ENCODE measurements at regions not wholly inside any gene's neighbourhood (a gene's known extent, or its start where the extent isn't known, plus 50 kb on each side); places are given as distances from the start of the nearest gene placed in this dataset.
"Not testable (repeated sequence)": the region's sequence is repeated elsewhere in the genome, so short reads cannot be mapped to it uniquely, and the experiment has no call there.

GRCh38 chr10:80924063-80924952 lies 386.6 kb downstream of the SH2D4B start:
- ChIA-PET POLR2A (no interaction called here), CTCF (interaction anchor here (0.8 to 1.2 kb wide), 2 partner anchors 225 to 549 kb away, joined by 3 read pairs; no protein-coding TSS in a partner anchor)

GRCh38 chr10:80927419-80928078 lies 389.8 kb downstream of the SH2D4B start:
- ChIA-PET POLR2A (no interaction called here), CTCF (no interaction called here)

DNA sequence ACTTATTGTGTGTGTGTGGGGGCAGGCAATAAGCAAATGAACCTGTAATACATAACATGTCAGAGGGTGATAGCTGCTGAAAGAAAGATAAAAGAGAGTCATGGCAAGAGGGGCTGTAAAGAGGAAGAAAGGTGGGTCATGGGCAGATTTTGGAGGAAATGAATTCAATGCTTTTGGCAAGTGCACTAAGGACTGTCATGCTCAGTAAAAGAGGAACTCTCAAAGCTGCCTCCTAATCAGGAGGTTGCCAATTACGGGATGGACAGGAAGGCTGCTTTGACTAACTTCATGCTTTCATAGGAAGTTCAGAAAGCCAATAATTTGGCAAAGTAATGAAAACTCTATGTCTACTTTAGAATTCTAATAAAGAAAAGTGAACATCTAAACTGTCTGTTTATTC lies 401.2 kb downstream of the SH2D4B start:
- ChIA-PET CTCF (no interaction called here), POLR2A (no interaction called here)

- CTCF ChIA-PET = no interaction called here
- POLR2A ChIA-PET = no interaction called here
These were observed 407.7 kb downstream of the SH2D4B start for GRCh38 chr10:80945264-80945880.

DNA sequence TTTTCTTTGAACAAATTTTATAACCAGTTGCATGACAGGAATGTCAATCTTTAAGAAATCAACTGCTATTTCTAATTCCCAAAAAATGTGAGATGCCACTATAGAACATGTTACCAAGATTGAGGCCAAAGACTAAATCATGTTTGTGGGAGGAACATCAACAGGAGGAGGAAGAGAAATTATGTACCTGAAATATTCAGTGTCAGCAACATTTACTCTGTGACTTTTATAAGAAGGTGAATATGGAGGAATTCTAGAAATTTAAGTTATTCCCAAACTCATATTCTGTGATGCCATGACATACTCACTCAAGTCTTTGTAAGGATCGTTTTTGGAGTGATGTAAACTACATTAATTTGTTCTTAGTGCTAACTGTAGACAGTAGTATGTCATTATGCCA lies 408.4 kb downstream of the SH2D4B start:
- POLR2A ChIA-PET = no interaction called here
- CTCF ChIA-PET = no interaction called here

DNA sequence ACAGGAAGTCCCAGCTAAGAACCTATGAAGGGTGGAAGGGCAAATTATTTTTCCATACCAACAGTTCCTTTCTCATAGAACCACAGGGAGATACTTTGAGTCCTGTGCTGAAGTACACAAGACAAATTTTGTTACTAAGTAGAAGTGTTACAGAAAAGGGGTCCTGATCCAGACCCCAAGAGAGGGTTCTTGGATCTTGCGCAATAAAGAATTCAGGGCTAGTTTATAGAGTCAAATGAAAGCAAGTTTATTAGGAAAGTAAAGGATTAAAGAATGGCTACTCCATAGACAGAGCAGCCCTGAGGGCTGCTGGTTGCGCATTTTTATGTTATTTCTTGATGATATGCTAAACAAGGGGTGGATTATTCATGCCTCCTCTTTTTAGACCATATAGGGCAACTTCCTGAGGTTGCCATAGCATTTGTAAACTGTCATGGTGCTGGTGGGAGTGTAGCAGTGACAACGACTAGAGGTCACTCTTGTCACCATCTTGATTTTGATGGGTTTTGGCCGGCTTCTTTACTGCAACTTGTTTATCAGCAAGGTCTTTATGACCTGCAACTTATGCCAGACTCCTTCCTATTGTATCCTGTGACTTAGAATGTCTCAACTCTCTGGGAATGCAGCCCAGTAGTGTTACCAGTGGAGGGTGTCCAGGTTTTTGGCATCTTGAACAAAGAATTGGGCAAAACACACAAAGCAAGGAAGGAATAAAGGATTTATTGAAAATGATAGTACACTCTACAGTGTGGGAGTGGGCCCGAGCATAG lies 409.4 kb downstream of the SH2D4B start:
- ChIA-PET POLR2A (no interaction called here), CTCF (no interaction called here)

GRCh38 chr10:80949785-80950184 lies 412.1 kb downstream of the SH2D4B start:
- POLR2A ChIA-PET = no interaction called here
- CTCF ChIA-PET = interaction anchor here (0.6 kb wide), 1 partner anchor 446 kb away, joined by 4 read pairs; no protein-coding TSS in a partner anchor

- ChIA-PET POLR2A (no interaction called here), CTCF (no interaction called here)
These were observed 414.7 kb downstream of the SH2D4B start for GRCh38 chr10:80952436-80952835.

- POLR2A ChIA-PET = no interaction called here
These were observed 419.5 kb downstream of the SH2D4B start for GRCh38 chr10:80957161-80957560.

DNA sequence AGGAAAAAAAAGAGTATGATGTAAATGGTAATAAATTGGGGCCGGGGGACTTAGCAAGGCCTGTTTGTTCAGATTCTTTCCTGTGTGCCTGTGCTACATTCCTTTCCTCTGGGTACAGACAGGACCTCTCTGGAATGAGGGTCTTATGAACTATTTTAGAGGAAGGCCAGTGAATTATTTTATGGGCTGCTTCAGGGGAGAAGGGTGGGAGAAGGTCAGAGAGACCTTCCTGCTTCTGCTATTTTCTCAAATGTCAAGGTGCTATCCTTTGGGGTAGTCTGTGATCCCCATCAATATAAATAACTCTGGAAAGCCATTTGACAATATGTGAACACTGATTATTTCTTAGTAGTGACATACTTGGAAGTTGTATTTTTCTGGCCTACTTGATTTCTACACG lies 426.5 kb downstream of the SH2D4B start:
- CTCF ChIA-PET = no interaction called here
- POLR2A ChIA-PET = no interaction called here

More at GRCh38 chr10:80957161-80957560, 419.5 kb downstream of the SH2D4B start:
- CTCF ChIA-PET = no interaction called here

GRCh38 chr10:80964955-80965614 lies 427.4 kb downstream of the SH2D4B start:
- CTCF ChIA-PET = no interaction called here
- POLR2A ChIA-PET = no interaction called here

GRCh38 chr10:80966326-80966986 lies 428.8 kb downstream of the SH2D4B start:
- ChIA-PET CTCF (no interaction called here), POLR2A (no interaction called here)

DNA sequence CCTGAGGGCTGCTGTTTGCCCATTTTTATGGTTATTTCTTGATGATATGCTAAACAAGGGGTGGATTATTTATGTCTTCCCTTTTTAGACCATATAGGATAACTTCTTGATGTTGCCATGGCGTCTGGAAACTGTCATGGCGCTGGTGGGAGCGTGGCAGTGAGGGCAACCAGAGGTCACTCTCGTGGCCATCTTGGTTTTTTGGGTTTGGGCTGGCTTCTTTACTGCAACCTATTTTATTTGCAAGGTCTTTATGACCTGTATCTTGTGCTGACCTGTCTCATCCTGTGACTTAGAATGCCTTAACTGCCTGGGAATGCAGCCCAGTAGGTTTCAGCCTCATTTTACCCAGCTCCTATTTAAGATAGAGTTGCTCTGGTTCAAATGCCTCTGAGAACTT lies 429.7 kb downstream of the SH2D4B start:
- POLR2A ChIA-PET, CTCF ChIA-PET: not testable (repeated sequence)

- ChIA-PET POLR2A (no interaction called here), CTCF (no interaction called here)
These were observed 431.2 kb downstream of the SH2D4B start for GRCh38 chr10:80968903-80969302.

GRCh38 chr10:80971461-80971860 lies 433.8 kb downstream of the SH2D4B start:
- ChIA-PET CTCF (no interaction called here), POLR2A (no interaction called here)

DNA sequence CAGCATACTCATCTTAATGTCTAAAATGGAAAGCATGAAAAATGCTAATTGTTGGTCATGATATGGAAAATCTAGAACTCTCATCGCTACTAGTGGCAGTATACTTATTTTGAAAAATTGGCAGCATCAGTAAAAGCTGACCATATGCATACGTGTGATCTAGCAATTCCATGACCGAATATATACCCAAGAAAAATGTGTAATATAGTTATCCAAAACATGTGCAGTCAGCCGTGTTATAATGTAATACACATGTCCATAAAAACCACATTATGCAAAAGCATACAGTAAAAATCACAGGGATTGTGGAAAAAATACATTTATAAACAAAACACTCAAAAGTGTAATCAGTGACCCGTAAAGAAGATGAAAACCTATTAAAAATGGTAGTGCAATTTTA lies 439.0 kb downstream of the SH2D4B start:
- CTCF ChIA-PET = no interaction called here
- POLR2A ChIA-PET = no interaction called here

DNA sequence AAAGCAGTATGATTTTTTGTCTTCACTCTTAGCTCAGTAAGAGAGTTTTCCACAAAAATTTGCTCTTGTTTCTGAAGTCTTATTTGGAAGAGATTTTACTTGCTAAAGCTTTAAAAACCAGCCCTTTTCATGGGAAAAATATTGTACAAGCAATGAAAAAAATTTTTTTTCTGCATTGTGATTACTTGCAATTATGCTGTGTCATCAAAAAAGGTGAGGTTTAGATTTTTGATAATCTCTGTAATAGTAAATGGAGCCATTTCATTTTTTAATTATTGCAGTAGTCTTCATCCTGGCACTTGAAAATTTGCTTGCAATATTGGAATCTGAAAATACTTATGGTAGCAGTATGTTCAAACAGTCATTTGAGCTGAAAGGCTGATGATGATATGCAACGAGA lies 447.4 kb downstream of the SH2D4B start:
- ChIA-PET POLR2A (no interaction called here), CTCF (no interaction called here)

DNA sequence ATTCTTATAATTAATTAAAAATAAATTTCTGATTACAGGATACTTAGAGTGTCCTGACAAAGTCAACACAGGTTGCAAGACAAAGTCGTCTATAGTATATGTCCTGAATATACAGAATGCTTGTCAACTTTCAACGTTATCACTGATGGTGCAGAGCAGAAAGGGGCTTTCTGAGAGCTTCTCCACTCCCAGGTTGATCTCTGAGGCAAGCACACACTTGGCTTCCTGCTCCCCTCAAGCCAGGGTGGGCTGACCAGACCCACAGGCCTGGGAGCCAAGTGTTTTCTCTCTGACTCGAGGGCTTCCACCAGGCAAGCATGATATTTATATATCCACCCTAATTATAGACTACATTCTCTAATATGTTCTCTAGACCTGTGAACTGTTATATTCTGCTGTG lies 448.9 kb downstream of the SH2D4B start:
- ChIA-PET POLR2A (no interaction called here), CTCF (no interaction called here)

DNA sequence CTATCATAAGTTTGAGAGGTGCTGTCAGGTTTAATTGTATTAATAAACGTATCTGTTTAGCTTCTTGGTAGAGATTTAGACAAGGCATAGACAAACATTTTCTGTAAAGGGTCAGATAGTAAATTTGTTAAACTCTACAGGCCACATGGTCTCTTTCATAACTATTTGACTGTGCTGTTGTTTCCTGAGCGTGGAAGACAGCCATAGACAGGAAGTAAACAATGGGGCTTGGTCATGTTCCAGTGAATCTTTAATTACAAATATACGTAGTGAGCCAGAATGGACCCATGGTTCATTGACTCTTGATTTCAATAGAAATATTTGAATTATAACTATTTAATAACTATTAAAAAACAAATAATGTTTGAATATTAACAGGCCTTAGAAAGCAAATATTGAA lies 451.1 kb downstream of the SH2D4B start:
- CTCF ChIA-PET = no interaction called here
- POLR2A ChIA-PET = no interaction called here
